SKM-1 treated with dmso at 0.1 percent for 144 hours (cell line): ENCODE measurements at regions not wholly inside any gene's neighbourhood (a gene's known extent, or its start where the extent isn't known, plus 50 kb on each side); places are given as distances from the start of the nearest gene placed in this dataset.

Experiments used
- DNase-seq: peaks from one replicate; lab custom pipeline; 2025; ENCODE audit not compliant: unreplicated experiment; lab: John Stamatoyannopoulos, UW

- no peak for DNase-seq
Observed at GRCh38 chr5:114238771-114239313, 123.0 kb upstream of the KCNN2 start.

- DNase-seq = no peak
Observed at GRCh38 chr5:114243281-114243971, 118.4 kb upstream of the KCNN2 start.

- DNase-seq = peak; percentile 4
Observed at GRCh38 chr5:114243972-114244317, 117.9 kb upstream of the KCNN2 start.

- no peak for DNase-seq
Observed at GRCh38 chr5:114249823-114250222, 112.0 kb upstream of the KCNN2 start.

GRCh38 chr5:114250536-114250935 is 111.3 kb upstream of the KCNN2 start:
- DNase-seq = no peak

- DNase-seq = no peak
Observed at GRCh38 chr5:114252226-114252625, 109.6 kb upstream of the KCNN2 start.

- no peak for DNase-seq
Observed at GRCh38 chr5:114255260-114255659, 106.6 kb upstream of the KCNN2 start.

GRCh38 chr5:114261989-114262388 is 99.9 kb upstream of the KCNN2 start:
- no peak for DNase-seq

GRCh38 chr5:114265432-114266060 is 96.3 kb upstream of the KCNN2 start:
- DNase-seq = no peak

GRCh38 chr5:114266374-114266773 is 95.5 kb upstream of the KCNN2 start:
- DNase-seq = no peak

GRCh38 chr5:114296191-114296590 is 65.7 kb upstream of the KCNN2 start:
- DNase-seq = no peak

GRCh38 chr5:114297915-114298314 is 64.0 kb upstream of the KCNN2 start:
- DNase-seq = no peak

GRCh38 chr5:114305402-114306207 is 56.3 kb upstream of the KCNN2 start:
- peak; percentile 38 for DNase-seq

GRCh38 chr5:114308017-114308416 is 53.9 kb upstream of the KCNN2 start:
- DNase-seq = no peak

GRCh38 chr5:114308508-114308907 is 53.4 kb upstream of the KCNN2 start:
- DNase-seq = no peak

- no peak for DNase-seq
Observed at GRCh38 chr5:114310666-114311065, 51.2 kb upstream of the KCNN2 start.

GRCh38 chr5:114311281-114311680 is 50.6 kb upstream of the KCNN2 start:
- no peak for DNase-seq

GRCh38 chr5:114311968-114312367 is 49.9 kb upstream of the KCNN2 start:
- no peak for DNase-seq
